ENCODE measurements at regions not wholly inside any gene's neighbourhood (a gene's known extent, or its start where the extent isn't known, plus 50 kb on each side); places are given as distances from the start of the nearest gene placed in this dataset.
A peak's percentile ranks its signal among the peaks of the same experiment; 100 is the strongest.
"Not testable (repeated sequence)": the region's sequence is repeated elsewhere in the genome, so short reads cannot be mapped to it uniquely, and the experiment has no call there.

DNA sequence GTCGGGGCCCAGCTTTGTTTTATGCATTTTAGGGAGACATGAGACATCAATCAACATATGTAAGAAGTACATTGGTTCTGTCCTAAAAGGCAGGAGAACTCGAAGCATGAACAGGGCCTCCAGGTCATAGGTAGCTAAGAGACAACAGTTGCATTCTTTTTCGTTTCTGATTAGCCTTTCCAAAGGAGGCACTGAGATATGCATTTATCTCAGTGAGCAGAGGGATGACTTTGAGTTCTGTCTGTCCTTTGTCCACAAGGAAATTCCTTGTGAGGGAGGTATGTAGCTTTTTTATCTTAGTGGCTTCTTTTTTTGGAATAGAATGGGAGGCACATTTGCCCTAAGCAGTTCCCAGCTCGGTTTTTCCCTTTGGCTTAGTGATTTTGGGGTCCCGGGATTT lies 109.5 kb upstream of the KIF2A start:
- DNase-seq, result not testable (repeated sequence)

GRCh38 chr5:62197697-62198096 lies 108.3 kb upstream of the KIF2A start:
- DNase-seq, result no peak

DNA sequence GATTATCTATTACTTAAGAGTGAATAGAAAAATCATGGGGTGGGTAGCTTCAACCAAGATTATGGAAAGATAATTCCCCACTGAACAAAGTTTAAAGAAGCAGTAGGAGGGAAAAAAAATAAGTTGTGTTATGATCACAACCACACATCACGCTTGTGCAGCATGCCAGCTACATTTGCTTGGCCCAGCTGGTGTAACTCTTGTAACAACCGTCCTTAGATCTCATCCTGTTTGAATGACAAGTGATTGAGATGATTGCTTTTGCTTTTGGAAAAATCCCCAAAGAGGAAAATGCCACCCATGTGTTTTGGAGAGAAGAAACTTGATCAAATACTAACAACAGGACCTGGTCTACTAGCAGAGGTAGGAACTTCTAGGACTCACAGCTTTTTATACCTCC lies 107.6 kb upstream of the KIF2A start:
- no peak for DNase-seq

DNA sequence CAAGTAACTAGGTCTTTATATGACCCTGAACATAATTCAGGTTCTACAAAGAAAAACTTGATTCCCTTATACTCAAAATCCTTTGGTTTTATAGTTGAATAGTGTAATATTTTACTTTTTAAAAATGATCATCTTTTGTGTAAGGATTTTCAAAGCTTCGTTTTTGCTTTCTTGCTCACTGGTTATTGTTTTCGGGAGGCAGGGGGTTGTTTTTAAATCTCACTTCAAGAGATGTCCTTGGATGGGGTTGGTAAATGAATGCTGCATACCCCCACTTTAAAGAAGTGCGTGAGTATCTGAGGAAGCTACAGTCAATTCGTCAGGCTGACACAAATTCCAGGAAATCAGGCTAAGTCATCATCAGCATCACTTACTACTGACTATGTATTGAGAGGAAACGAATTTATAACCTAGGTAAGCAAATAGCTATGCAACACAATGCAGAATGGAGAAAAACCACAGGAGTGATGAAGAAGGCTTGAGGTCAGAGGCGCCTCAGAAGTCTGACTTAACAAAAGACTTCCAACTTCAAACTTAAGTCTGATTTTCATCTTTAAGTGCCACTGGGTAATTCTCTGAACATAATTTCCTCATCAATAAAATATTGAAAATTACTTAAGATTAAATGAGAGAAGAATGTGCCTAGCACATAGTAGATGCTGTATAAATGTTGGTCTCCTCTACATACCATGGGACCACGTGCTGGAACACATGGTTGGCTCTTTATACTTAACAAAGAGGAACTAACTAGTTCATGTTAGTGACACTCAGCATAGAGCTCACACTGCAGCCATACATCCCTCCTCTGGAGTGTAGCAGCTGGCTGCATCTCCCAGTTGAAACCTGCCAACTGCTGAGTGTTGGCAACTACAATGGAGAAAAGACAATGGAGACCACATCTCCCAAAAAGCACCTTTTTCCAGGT lies 106.0 kb upstream of the KIF2A start:
- DNase-seq, result peak; percentile 53

DNA sequence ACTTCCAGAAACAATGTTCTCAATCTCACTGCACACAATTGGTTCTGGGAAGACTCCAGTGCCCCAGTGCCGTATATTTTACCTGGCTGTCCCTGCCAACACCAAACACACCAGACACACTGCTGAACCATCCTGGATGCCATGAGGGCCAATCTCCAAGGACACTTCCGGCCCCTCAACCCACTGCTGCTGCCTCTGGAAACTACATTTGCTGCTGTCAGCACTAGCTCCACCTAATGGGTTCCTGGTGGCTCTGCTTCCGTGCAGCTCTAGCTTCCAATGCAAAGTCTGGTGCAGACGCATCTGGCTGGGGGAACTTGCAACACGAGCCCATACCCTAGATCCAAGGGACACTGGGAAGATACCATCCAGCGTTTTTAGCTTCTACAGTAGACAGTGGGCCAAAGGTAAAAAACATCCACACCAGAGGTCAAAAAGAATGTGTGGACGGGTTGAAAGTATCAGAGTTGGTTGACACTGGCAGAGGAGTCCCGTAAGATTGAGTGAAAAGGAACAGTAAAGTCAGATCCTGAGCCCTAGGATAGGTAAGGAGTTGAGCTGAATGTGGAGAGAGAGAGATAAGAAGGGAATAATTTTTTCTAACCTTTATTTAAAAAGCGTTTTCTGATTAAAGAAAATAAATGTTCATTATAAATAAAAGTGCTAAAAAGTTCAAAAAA lies 99.7 kb upstream of the KIF2A start:
- DNase-seq, result no peak

GRCh38 chr5:62208218-62208852 lies 97.7 kb upstream of the KIF2A start:
- no peak for DNase-seq

- DNase-seq, result no peak
Measured at GRCh38 chr5:62211405-62211804, 94.6 kb upstream of the KIF2A start.

GRCh38 chr5:62212648-62213047 lies 93.4 kb upstream of the KIF2A start:
- DNase-seq, result peak; percentile 44

- no peak for DNase-seq
Measured at GRCh38 chr5:62214701-62215100, 91.3 kb upstream of the KIF2A start.

DNA sequence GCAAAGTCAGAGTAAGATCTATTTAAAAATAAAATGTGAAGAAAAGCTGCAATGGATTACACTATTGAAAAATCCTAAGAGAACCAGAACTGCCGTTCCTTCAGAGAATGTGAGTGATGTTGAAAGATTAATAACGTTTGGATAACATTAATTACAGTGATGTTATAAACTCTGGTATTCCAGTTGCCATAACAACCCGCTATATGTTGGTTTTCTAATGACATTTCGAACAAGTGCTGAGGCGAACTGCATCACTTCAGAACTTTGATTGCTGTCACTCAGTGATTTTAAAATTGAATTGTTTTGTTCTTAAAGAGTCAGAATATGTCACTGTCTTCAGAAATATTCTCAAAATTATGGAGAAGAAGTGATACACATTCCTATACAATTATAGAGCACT lies 89.4 kb upstream of the KIF2A start:
- not testable (repeated sequence) for DNase-seq

- not testable (repeated sequence) for DNase-seq
Measured at GRCh38 chr5:62217095-62217494, 88.9 kb upstream of the KIF2A start.

GRCh38 chr5:62218860-62219259 lies 87.1 kb upstream of the KIF2A start:
- not testable (repeated sequence) for DNase-seq

DNA sequence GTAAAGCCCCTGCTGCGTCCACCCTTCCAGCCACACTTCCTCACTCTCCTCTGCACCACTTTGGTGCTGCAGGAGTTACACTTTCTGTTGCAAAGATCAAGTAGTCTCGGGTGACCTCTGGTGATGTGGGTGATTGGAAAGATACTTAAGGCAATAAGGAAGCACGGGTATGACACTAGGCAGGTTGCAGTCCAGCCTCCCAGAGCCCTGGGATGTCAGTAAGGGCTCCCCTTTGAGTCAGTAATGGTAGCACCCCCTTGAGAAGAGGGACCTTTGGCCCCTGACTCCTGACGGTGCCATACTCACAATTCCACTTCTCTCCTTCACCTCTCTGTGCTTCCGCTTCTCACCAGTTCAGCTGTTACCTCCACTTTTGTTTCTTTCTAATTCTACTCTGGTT lies 84.1 kb upstream of the KIF2A start:
- DNase-seq, result not testable (repeated sequence)

GRCh38 chr5:62222305-62222704 lies 83.7 kb upstream of the KIF2A start:
- not testable (repeated sequence) for DNase-seq

DNA sequence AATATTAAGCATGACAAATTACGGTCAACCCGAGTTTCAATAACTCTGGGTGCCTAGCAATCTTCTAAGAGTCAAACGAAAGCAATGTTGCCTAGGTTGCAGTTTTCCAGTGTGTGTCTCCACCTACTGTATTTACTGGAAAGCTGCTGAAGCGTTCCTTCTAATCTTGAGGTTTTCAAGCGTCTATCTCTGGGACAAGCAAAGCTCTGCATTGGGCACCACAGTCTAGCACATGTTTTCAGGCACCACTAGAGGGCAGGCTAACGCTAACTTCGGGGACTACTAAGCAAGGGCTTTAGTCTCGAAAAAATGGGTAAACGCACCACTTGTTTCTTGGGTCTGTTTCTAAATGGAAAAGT lies 82.7 kb upstream of the KIF2A start:
- not testable (repeated sequence) for DNase-seq

GRCh38 chr5:62224987-62225601 lies 80.9 kb upstream of the KIF2A start:
- peak; percentile 39 for DNase-seq

DNA sequence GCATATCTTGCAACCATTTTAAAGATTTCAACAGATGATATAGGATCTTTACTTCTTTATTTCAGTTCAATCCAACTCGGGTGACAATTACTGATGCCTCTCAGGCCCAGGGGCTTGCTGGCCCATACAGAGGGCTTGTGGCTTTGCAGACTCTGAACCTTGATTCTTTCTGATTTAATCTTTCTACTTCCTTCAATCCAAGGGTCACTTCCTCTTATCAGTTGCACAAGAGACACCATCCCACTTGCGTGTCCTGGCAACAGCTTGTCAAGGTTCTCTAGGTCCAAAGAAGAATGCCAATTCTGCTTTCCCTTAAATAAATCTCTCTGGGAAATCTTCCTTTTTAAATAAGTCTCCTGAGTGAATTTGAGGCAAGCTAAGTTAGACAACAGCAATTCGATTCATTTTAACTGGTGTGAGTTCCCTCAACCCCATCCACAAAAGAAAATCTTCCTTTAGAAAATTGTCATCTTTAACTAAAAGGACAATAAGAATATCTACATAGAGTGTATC lies 75.1 kb upstream of the KIF2A start:
- not testable (repeated sequence) for DNase-seq

GRCh38 chr5:62231576-62231975 lies 74.4 kb upstream of the KIF2A start:
- DNase-seq, result no peak

DNA sequence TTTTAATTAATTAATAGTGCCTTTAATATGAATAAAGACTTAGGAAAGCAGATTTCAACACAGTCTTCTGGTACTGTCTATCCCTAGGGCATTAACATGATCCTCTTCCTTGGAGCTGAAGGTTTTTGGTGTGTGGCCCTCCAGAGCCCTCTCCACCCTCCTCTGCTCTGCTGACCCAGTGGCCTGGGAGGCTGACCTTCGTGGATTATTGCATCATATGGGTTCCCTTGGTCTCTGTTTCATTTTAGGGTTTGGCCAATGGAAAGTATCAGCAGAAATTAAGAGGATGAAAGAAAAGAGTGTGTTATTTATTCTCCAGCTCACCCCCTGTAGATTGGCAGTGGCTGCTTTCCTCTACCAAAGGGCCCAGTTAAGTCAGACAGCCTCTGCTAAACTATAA lies 73.8 kb upstream of the KIF2A start:
- DNase-seq, result not testable (repeated sequence)

GRCh38 chr5:62233083-62234046 lies 72.6 kb upstream of the KIF2A start:
- not testable (repeated sequence) for DNase-seq

DNA sequence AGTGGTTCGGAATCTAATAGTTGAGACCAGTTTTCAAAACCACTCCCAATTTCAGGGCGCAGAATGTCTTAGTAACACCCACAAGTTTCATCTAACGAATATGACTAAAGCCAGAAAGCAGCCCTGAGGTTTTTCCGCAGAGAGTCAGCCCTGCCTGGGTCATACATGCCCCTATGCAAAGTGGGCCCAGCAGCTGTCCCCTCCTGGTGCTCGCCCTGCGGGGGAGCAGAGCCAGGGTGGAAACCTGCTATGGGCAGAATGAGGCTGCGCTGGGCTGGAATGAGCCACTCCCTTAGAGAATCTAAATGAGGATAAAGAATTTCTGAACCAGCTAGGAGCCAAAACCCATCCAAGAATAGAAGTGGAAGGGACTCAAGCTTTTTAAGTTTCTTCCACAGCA lies 69.4 kb upstream of the KIF2A start:
- DNase-seq, result not testable (repeated sequence)

- not testable (repeated sequence) for DNase-seq
Measured at GRCh38 chr5:62237944-62238343, 68.1 kb upstream of the KIF2A start.

Measured in hematopoietic multipotent progenitor cell treated with erythropoietin and hydrocortisone succinate and interleukin-3 and kit ligand, for 4 days (in vitro differentiated cells).